ENCODE measurements at regions not wholly inside any gene's neighbourhood (a gene's known extent, or its start where the extent isn't known, plus 50 kb on each side); places are given as distances from the start of the nearest gene placed in this dataset.

DNA sequence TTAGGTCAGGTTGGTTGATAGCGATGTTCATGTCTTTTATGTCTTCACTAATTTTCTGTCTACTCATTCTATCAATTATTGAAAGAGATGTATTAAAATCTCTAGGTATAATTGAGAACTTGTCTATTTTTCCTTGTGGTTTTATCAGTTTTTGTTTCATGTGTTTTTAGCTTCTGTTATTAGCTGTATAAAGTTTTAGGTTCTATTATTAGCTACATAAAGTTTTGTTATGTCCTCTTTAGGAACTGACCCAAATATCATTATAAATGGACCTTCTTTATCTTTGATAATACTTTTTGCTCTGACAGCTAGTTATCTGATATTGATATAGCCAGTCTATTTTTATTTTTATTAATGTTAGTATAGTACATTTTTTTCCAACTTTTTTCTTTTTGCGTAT is 92.4 kb upstream of the TMEM170B start:
- TF ChIP-seq, protein P1, sequence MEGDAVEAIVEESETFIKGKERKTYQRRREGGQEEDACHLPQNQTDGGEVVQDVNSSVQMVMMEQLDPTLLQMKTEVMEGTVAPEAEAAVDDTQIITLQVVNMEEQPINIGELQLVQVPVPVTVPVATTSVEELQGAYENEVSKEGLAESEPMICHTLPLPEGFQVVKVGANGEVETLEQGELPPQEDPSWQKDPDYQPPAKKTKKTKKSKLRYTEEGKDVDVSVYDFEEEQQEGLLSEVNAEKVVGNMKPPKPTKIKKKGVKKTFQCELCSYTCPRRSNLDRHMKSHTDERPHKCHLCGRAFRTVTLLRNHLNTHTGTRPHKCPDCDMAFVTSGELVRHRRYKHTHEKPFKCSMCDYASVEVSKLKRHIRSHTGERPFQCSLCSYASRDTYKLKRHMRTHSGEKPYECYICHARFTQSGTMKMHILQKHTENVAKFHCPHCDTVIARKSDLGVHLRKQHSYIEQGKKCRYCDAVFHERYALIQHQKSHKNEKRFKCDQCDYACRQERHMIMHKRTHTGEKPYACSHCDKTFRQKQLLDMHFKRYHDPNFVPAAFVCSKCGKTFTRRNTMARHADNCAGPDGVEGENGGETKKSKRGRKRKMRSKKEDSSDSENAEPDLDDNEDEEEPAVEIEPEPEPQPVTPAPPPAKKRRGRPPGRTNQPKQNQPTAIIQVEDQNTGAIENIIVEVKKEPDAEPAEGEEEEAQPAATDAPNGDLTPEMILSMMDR (IDR thresholded peaks at IDR 0.05; ENCODE audit: low read depth, low read length, poor library complexity, severe bottlenecking): no peak
- TF ChIP-seq EZH2phosphoT487 (IDR thresholded peaks at IDR 0.05; ENCODE audit: borderline replicate concordance, low read length): no peak
